ENCODE measurements at regions not wholly inside any gene's neighbourhood (a gene's known extent, or its start where the extent isn't known, plus 50 kb on each side); places are given as distances from the start of the nearest gene placed in this dataset.
"Not testable (repeated sequence)": the region's sequence is repeated elsewhere in the genome, so short reads cannot be mapped to it uniquely, and the experiment has no call there.

- DNase-seq (ENCODE audit: low read depth) = no peak
- TF ChIP-seq CTCF (conservative IDR thresholded peaks at IDR 0.05; ENCODE audit: control insufficient read depth, insufficient read depth, low read depth, low read length) = no peak
- no peak overlapping the region for H3K4me3 ChIP-seq (ENCODE audit: control insufficient read depth, low read depth, low read length)
Measured at GRCh38 chr1:83052865-83053264, 946.1 kb downstream of the TTLL7 start.

GRCh38 chr1:83051053-83051452 is 947.9 kb downstream of the TTLL7 start:
- not testable (repeated sequence) for H3K4me3 ChIP-seq (ENCODE audit: control insufficient read depth, low read depth, low read length); DNase-seq (ENCODE audit: low read depth)

- DNase-seq (ENCODE audit: low read depth) = peak; percentile 29
- H3K4me3 ChIP-seq (ENCODE audit: control insufficient read depth, low read depth, low read length) = no peak overlapping the region
- no peak for TF ChIP-seq CTCF (conservative IDR thresholded peaks at IDR 0.05; ENCODE audit: control insufficient read depth, insufficient read depth, low read depth, low read length)
Measured at GRCh38 chr1:83043244-83043643, 955.7 kb downstream of the TTLL7 start.

- DNase-seq (ENCODE audit: low read depth); H3K4me3 ChIP-seq (ENCODE audit: control insufficient read depth, low read depth, low read length): not testable (repeated sequence)
Measured at GRCh38 chr1:83039091-83039490, 959.8 kb downstream of the TTLL7 start.

- no peak for TF ChIP-seq CTCF (conservative IDR thresholded peaks at IDR 0.05; ENCODE audit: control insufficient read depth, insufficient read depth, low read depth, low read length)
- H3K4me3 ChIP-seq (ENCODE audit: control insufficient read depth, low read depth, low read length) = no peak overlapping the region
- peak; percentile 29 for DNase-seq (ENCODE audit: low read depth)
Measured at GRCh38 chr1:83034851-83035250, 964.1 kb downstream of the TTLL7 start.

- no peak overlapping the region for H3K4me3 ChIP-seq (ENCODE audit: control insufficient read depth, low read depth, low read length)
- peak; percentile 15 for DNase-seq (ENCODE audit: low read depth)
- no peak for TF ChIP-seq CTCF (conservative IDR thresholded peaks at IDR 0.05; ENCODE audit: control insufficient read depth, insufficient read depth, low read depth, low read length)
Measured at GRCh38 chr1:83033682-83034081, 965.2 kb downstream of the TTLL7 start.

GRCh38 chr1:83029916-83030315 is 969.0 kb downstream of the TTLL7 start:
- TF ChIP-seq CTCF (conservative IDR thresholded peaks at IDR 0.05; ENCODE audit: control insufficient read depth, insufficient read depth, low read depth, low read length) = no peak
- no peak overlapping the region for H3K4me3 ChIP-seq (ENCODE audit: control insufficient read depth, low read depth, low read length)
- peak; percentile 45 for DNase-seq (ENCODE audit: low read depth)

GRCh38 chr1:83029050-83029449 is 969.9 kb downstream of the TTLL7 start:
- DNase-seq (ENCODE audit: low read depth) = no peak
- H3K4me3 ChIP-seq (ENCODE audit: control insufficient read depth, low read depth, low read length) = no peak overlapping the region
- TF ChIP-seq CTCF (conservative IDR thresholded peaks at IDR 0.05; ENCODE audit: control insufficient read depth, insufficient read depth, low read depth, low read length) = no peak
